DMS153 treated with DMSO at 0.1 percent for 48 hours (cell line): ENCODE measurements at regions not wholly inside any gene's neighbourhood (a gene's known extent, or its start where the extent isn't known, plus 50 kb on each side); places are given as distances from the start of the nearest gene placed in this dataset.
A peak's percentile ranks its signal among the peaks of the same experiment; 100 is the strongest.
"Not testable (repeated sequence)": the region's sequence is repeated elsewhere in the genome, so short reads cannot be mapped to it uniquely, and the experiment has no call there.

Experiments used
- DNase-seq: peaks from one replicate; lab custom pipeline; 2025; ENCODE audit not compliant: unreplicated experiment; lab: John Stamatoyannopoulos, UW

DNA sequence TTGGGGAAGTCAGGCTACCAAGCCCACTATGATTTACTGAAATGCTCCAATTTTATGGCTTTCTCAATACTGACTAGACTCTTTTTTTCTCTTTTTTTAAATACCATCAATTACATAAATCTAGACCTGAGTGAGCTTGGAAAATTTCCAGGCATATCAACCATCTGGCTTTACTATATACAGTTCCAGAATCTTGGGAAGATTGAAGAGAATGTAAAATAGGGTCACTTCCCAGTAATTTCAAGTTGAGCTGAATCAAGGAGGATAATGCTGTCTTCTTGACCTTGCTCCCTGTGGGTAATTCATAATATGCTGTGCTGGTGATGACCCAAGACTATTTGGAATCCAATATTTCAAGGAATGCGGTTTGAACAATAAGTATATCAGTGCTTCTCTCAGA is 108.1 kb downstream of the MAP3K21 start:
- no peak for DNase-seq

DNA sequence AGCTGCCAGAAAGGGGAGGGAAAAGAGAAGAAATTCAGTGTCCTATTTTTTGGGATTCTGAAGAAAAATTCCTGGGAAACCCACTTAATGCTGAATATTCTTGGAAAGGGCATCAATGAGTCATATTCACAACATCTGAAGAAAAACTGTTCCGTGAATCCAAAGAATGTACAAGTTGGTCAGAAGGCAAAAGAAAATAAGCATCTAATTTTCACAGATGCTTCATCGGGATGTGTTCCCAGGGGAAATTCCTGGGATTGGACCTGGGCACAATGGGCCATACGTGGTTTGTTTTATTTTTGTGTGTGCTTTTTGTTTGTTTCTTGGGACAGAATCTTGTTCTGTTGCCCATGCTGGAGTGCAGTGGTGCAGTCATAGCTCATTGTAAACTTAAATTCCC is 112.2 kb downstream of the MAP3K21 start:
- no peak for DNase-seq

DNA sequence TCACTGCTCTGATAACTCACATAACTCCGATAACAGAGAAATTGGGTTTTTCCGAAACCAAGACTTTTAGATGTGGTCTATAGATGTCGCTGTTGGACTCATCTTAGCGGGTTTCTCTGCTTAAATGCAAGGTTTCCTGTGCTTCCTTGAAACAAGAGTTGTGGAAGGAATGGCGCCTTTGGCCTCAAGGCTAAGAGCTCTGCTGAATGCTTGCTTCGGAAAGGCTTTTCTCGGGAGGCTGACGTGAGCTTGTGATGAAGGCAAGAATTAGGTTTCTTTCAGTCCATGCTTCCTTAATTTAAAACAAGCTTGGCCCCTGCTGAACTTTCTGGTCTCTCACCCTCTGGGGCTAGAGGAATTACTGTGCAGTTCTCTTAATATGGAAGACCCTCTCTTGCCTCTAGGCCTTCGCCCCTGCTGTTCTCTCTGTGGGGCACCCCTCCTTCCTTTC is 113.5 kb downstream of the MAP3K21 start:
- DNase-seq, result peak; percentile 8

DNA sequence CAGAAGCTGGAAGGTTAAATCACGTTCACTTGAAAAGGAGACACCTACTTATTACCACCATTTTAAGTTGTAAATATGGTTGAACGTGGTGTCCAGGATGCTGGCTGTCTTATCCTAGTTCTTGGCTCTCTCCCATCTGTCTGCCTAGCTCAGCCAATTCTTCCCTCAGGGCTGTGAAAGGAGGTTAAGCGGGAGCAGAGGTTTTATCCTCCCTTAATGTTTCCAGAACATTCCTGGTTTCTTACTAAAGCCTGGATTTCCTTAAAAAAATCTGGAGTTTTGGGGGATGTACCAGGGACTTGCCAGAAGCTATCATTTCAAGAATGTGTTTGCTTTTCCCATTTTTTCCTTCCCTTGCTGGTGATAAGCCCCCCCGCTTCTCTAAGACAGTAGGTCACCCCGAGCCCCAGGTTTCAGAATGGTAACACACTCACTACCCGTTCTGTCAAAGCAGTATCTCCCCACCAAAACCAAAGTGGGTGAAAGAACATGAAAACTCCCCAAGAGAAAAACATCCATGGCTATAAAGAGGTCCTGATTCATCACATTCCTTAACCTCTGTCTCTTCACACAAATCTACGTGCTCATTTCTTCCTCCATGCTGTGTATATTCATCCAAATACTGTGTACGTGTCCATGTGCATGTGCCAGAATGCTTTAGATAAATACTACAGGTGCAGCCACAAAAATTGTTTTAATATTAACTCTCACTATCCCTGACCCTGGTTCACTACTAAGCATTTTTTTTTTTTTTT is 114.7 kb downstream of the MAP3K21 start:
- DNase-seq, result no peak

DNA sequence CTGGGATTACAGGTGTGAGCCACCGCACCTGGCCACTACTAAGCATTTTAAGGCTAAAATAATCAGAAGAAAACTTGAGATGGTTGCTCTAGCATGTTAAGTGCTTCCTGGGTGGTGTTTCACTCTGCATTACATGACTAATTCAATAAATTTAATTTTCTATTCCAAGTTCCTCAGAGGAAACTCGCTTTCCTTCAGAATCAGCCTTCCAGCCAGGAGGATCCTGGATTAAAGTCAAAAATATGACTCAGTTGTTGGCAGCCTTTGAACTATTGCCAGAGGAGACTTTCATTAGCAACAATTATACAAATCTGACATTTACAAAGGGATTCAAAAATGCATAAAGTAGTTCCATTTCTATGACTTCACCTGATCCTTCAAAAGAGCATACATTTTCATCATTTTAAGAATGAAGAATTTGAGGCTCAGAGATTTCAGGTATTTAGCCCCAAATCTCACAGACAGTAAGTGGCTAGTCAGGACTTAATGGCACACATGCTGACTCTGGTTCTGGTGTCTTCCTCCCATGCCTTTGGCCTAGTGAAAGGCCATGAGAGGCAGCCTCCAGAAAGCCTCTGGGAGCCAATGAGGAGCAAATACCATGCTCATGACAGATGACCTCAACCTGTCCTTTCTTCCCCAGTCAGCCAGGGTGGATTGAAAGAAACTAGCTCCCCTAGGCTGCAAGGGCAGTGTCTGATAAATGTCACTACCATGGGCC is 115.7 kb downstream of the MAP3K21 start:
- no peak for DNase-seq

GRCh38 chr1:233444484-233444883 is 117.0 kb downstream of the MAP3K21 start:
- DNase-seq, result no peak

DNA sequence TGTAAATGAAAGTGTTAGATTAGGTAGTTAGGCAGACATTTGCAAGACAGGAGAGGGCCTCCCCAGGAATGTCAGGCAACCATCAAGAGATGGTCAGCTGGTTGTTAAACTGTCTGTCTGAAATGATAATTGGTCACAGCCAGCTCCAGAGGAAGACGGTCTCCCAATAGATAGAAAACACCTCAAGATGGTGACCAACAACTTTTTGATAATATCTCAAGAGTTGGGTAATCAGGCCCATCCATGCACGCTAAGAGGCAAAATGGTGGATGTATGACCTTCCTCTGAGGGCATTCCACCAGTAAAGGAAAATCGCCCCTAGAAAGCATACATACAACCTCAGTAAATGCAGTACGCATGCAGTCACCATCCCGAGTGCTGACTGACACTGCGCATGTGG is 118.2 kb downstream of the MAP3K21 start:
- DNase-seq, result no peak

- no peak for DNase-seq
Observed at GRCh38 chr1:233446935-233447334, 119.4 kb downstream of the MAP3K21 start.

GRCh38 chr1:233448109-233448689 is 120.7 kb downstream of the MAP3K21 start:
- DNase-seq, result peak; percentile 2

GRCh38 chr1:233452724-233453123 is 125.2 kb downstream of the MAP3K21 start:
- no peak for DNase-seq

DNA sequence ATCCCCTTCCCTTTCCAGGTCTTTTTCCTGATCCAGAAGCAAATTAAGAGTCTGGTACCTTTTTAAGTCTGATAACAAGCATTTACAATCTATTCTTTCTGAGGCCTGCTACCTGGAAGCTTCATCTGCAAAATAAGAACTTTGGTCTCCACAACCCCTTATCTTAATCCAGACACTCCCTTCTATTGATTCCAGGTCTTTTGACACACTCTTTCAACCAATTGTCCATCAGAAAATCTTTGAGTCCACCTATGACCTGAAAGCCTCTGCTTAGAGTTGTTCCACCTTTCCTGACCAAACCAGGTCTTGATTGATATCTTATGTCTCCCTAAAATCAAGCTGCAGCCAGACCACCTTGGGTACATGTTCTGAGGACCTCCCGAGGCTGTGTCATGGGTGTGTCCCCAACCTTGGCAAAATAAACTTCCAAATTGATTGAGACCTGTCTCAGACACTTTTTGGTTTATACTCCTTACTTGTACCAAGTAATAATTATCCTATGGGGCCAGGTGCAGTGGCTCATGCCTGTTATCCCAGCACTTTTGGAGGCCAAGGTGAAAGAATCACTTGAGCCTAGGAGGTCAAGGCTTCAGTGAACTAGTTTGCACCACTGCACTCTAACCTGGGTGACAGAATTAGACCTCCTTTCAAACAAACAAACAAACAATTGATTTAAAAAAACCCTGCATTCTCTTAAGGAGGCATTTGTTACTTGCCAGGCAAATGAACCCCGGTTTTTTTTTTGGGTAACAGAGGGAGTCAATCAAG is 126.1 kb downstream of the MAP3K21 start:
- no peak for DNase-seq

DNA sequence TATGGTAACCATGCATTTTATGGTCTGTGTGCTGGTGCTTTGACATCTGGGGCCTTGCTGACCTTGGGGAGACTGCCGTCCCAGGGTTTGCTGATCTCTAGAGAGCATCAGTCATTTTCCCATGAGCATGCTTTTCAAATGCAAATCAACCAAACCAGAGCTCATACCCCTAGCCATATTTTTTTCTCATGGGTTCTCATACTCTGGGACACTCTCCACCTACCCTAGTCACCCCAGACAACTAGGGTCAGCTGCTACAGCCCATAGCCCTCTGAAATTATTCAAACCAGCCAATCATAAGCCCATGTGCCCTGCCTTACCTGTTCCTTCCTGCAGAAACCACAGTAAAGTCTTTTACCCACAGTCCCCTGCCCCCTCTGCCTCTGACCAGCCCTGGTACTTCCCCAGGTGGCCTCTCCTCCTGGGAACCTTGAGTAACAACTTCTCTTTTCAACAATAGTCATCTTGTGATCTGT is 132.0 kb downstream of the MAP3K21 start:
- no peak for DNase-seq

- no peak for DNase-seq
Observed at GRCh38 chr1:233459968-233460367, 132.4 kb downstream of the MAP3K21 start.

DNA sequence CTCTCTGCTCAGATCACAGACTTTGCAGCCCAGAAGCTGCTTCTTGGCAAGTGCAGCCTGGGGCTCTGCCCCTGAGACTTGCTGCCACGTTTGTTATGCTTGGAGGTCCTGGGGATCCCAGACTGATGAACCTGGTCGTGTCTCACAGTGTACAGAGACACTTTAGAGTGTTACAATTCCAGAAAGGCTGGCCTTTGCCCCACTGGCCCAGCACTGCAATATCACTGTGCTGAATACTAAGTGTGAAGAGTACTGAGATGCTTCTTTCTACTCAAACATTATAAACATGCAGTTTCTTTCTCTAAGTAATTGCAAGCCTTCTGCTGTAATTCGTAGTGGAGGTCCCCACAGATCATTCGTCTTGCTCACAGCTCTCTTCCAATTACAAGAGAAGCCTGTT is 133.2 kb downstream of the MAP3K21 start:
- no peak for DNase-seq

DNA sequence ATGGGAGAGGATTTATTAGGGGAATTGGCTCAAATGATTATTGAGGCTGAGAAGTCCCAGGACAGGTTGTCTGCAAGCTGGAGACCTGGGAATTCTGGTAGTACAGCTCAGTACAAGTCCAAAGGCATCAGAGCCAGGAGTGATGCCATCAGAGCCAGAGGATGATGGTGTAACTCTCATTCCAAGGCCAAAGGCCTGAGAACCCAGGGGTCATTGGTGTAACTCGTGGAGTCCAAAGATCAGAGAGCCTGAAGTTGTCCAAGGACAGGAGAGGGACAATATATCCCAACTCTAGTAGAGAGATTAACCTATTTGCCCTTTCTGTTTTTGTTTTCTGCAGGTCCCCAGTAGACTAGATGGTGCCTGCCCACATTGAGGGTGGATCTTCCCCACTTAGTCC is 134.3 kb downstream of the MAP3K21 start:
- DNase-seq, result no peak

GRCh38 chr1:233463333-233463732 is 135.8 kb downstream of the MAP3K21 start:
- no peak for DNase-seq

GRCh38 chr1:233465745-233466343 is 138.3 kb downstream of the MAP3K21 start:
- no peak for DNase-seq

GRCh38 chr1:233470741-233471499 is 143.0 kb upstream of the KCNK1 start:
- no peak for DNase-seq

GRCh38 chr1:233471851-233472250 is 142.1 kb upstream of the KCNK1 start:
- not testable (repeated sequence) for DNase-seq

DNA sequence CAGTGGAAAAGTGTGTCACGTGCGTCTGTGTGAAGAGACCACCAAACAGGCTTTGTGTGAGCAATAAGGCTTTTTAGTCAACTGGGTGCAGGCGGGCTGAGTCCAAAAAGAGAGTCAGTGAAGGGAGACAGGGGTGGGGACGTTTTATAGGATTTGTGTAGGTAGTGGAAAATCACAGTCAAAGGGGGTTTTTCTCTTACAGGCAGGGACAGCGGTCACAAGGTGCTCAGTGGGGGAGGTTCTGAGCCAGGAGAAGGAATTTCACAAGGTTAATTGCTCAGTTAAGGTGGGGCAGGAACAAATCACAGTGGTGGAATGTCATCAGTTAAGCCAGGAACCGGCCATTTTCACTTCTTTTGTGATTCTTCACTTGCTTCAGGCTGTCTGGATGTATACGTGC is 141.1 kb upstream of the KCNK1 start:
- not testable (repeated sequence) for DNase-seq
